Transverse colon (tissue), 4 donors: ENCODE measurements at regions not wholly inside any gene's neighbourhood (a gene's known extent, or its start where the extent isn't known, plus 50 kb on each side); places are given as distances from the start of the nearest gene placed in this dataset.

Source experiments
- DNase-seq: peaks from one replicate; pipeline ENCODE4 v3.0.0-alpha.2; 2019
- H3K27ac ChIP-seq, 4 donors: fragments of 200-600 bp; sonication (generic); 2 replicates each; pipeline ENCODE4 v1.5.1; 2016 to 2018; ENCODE audit warnings: inconsistent platforms in 4 of 4
- H3K27me3 ChIP-seq: fragments of 200-600 bp; sonication (generic); 2 replicates; pipeline ENCODE4 v1.5.1; 2017; ENCODE audit warnings: inconsistent platforms
- H3K36me3 ChIP-seq, 4 donors: fragments of 200-600 bp; sonication (generic); 2 replicates each; pipeline ENCODE4 v1.5.1; 2017 to 2019; ENCODE audit warnings: inconsistent platforms in 4 of 4
- H3K4me1 ChIP-seq, 4 donors: fragments of 200-600 bp; sonication (generic); 2 replicates each; pipeline ENCODE4 v1.5.1; 2017 to 2020; ENCODE audit warnings: inconsistent platforms in 4 of 4
- H3K4me3 ChIP-seq, 4 donors: fragments of 200-600 bp; sonication (generic); 1 replicate in 1 of 4; 2 replicates in 3 of 4; pipeline versions ENCODE4 v1.5.1 to v1.6.1; 2017 to 2019; ENCODE audit warnings: inconsistent platforms in 4 of 4
- H3K9me3 ChIP-seq, 2 donors: fragments of 200-600 bp; sonication (generic); 2 replicates each; pipeline ENCODE4 v1.5.1; 2017 to 2019; ENCODE audit warnings: inconsistent platforms in 2 of 2
- CTCF ChIP-seq, 5 experiments: fragments of 200-600 bp in 3 of 5; fragments of 450-650 bp in 2 of 5; sonication (generic) in 3 of 5; IDR thresholded peaks; 1 replicate in 2 of 5; 2 replicates in 3 of 5; pipeline ENCODE4 v1.5.1; 2016 to 2017; ENCODE audit warnings: antibody characterized with exemption in 5 of 5, inconsistent platforms in 3 of 5, mild to moderate bottlenecking in 2 of 5, moderate library complexity in 1 of 5
- EP300 ChIP-seq: sonication (generic); formaldehyde crosslinking; IDR thresholded peaks from one replicate; pipeline ENCODE4 v1.6.1; 2017; ENCODE audit warnings: antibody characterized with exemption, low read depth
- POLR2A ChIP-seq: fragments of 450-650 bp; IDR thresholded peaks from one replicate; pipeline ENCODE4 v1.6.1; 2016; ENCODE audit warnings: antibody characterized with exemption, mild to moderate bottlenecking, moderate library complexity
- POLR2AphosphoS5 ChIP-seq, 3 donors: sonication (generic); formaldehyde crosslinking; IDR thresholded peaks; one replicate each; pipeline ENCODE4 v1.6.1; 2016; ENCODE audit warnings: antibody characterized with exemption in 3 of 3
- WGBS, 2 donors: methylation state at CpG; one replicate each; pipeline ENCODE4 v1.1.5; 2018; ENCODE audit warnings: low coverage in 1 of 2; 5-methylcytosine and 5-hydroxymethylcytosine counted together
- in situ Hi-C, 4 donors: fragments of 200-750 bp; cut with MboI; loops; one replicate each; pipeline versions ENCODE4 v1.15.0 to v1.15.1; 2017; ENCODE audit warnings: low sequenced_read_pairs in 3 of 4, low pct_ligation_motif_present in 1 of 4, low pct_unique_long_range_greater_than_20kb in 1 of 4
- intact Hi-C: fragments of 100-400 bp; cut with DNase I; formaldehyde crosslinking; loops from one replicate; pipeline ENCODE4 v1.15.1; 2023; ENCODE audit warnings: low total_unique reads

DNA sequence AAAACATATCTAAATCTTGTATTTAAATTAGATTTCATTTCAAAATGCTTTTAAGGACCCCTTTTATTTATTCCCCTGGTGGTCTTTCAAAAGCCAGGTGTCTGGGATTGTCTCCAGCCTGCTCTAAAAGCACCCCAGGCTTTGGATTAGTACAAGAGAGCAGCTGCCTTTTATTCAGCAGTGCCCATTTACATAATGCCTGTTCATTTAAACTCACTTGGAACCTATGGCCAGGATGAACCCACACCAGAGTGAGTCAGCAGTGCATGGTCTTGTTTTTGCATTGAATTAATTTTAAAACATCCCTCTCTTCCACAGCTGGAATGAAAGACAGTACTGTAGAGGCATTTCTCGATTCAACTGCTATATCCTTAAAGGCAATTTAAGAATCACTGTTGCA is 64.1 kb upstream of the TENM3 start:
- Histone ChIP-seq H3K27me3 (no peaks in the 10 kb centered on the region), H3K4me1 (no peaks in the 10 kb centered on the region), H3K9me3 (no peaks in the 10 kb centered on the region), H3K27ac (no peak overlapping the region), H3K36me3 (no peaks in the 10 kb centered on the region), H3K4me3 (no peak overlapping the region)
- 64 to 67% methylated on average over 1 of the region's 1 CpG for WGBS, 2 donors
- in situ Hi-C loops = no loop called here
- intact Hi-C loops = no loop called here
- no peak for DNase-seq
- no peak for TF ChIP-seq POLR2AphosphoS5 (IDR thresholded peaks at IDR 0.05)

DNA sequence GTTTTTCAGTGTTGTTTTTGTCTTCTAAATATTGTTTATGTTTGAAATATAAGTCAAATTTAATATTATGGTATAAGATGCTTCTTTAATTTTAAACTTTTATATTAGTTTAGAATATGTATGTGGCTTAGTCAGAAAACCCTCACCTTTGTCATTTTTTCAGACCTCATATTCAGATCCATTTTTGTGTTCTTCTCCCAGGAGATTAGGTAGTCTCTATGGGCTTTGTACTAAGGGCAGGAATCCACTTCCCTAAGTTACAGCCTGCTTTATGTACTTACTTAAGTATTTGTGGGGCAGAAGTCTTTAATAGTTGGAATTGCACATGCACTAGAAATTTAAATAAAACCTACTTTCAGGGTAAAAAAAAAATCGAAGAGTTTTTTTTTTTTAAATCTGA is 63.5 kb upstream of the TENM3 start:
- H3K36me3 ChIP-seq = no peaks in the 10 kb centered on the region

DNA sequence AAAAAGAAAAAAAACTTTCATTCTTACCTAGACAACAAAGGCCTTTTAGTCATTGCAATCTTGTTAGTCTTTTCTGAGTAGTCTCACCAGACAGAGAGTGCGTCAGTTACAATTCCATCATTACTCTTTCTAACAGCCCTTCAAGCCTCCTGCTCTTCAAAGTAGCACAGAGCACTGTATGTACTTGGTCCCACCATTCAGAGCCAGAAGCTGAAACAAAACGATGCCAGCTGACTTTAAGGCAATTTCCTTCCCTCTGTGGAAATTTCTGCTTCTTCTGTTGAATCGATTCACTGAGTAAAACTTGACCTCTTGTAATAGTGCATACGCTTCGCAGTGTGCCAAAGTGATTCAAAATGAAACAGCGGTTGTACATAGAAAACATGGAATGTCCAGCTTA is 57.7 kb upstream of the TENM3 start:
- intact Hi-C loops = no loop called here
- Histone ChIP-seq H3K9me3 (no peaks in the 10 kb centered on the region), H3K36me3 (no peaks in the 10 kb centered on the region), H3K27ac (no peak overlapping the region), H3K27me3 (no peaks in the 10 kb centered on the region), H3K4me3 (no peak overlapping the region), H3K4me1 (no peaks in the 10 kb centered on the region)
- TF ChIP-seq CTCF (IDR thresholded peaks at IDR 0.05) = no peak
- TF ChIP-seq POLR2AphosphoS5 (IDR thresholded peaks at IDR 0.05) = no peak
- TF ChIP-seq POLR2A = no peak
- TF ChIP-seq EP300 = no peak
- DNase-seq = no peak
- in situ Hi-C loops = no loop called here
- WGBS, 2 donors = 74 to 82% methylated on average over 6 of the region's 6 CpGs

More for the DNA sequence above, 63.5 kb upstream of the TENM3 start:
- H3K9me3 ChIP-seq = no peaks in the 10 kb centered on the region
- TF ChIP-seq POLR2AphosphoS5 (IDR thresholded peaks at IDR 0.05) = no peak
- no peak for TF ChIP-seq CTCF (IDR thresholded peaks at IDR 0.05)
- no peak for TF ChIP-seq EP300
- no peak for TF ChIP-seq POLR2A
- DNase-seq = no peak
- in situ Hi-C loops = no loop called here
- no peak overlapping the region for H3K27ac ChIP-seq
- H3K27me3 ChIP-seq = no peaks in the 10 kb centered on the region
- WGBS, 2 donors = 63 to 79% methylated on average over 1 of the region's 1 CpG
- intact Hi-C loops = no loop called here
- H3K4me3 ChIP-seq = no peak overlapping the region
- H3K4me1 ChIP-seq = no peaks in the 10 kb centered on the region

DNA sequence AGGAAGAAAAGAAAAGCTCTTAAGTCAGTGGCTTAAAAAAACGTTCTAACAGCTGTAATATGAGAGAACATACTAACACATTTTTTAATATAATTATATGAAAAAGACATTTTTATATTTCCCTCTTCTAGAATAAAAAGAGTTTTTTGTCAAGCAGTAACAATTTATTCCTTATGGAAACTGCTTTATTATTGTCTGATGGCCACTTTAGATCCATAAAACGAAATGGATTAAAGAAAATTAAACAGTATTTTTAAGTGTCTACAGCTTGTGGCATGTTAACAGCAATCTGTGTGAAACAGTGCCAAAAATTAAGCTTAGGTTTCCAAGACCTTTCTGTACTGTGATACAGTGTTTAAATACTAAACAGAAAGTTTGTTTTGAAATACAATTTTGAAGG is 55.5 kb upstream of the TENM3 start:
- in situ Hi-C loops = no loop called here
- H3K27me3 ChIP-seq = no peaks in the 10 kb centered on the region
- H3K4me1 ChIP-seq = no peaks in the 10 kb centered on the region
- DNase-seq = no peak
- H3K27ac ChIP-seq = no peak overlapping the region
- H3K4me3 ChIP-seq = no peak overlapping the region
- intact Hi-C loops = no loop called here
- H3K36me3 ChIP-seq = no peaks in the 10 kb centered on the region
- WGBS, 2 donors = 14 to 17% methylated on average over 2 of the region's 2 CpGs
- no peak for TF ChIP-seq EP300
- TF ChIP-seq POLR2AphosphoS5 (IDR thresholded peaks at IDR 0.05) = no peak
- TF ChIP-seq CTCF (IDR thresholded peaks at IDR 0.05) = no peak
- TF ChIP-seq POLR2A = no peak
- no peaks in the 10 kb centered on the region for H3K9me3 ChIP-seq

DNA sequence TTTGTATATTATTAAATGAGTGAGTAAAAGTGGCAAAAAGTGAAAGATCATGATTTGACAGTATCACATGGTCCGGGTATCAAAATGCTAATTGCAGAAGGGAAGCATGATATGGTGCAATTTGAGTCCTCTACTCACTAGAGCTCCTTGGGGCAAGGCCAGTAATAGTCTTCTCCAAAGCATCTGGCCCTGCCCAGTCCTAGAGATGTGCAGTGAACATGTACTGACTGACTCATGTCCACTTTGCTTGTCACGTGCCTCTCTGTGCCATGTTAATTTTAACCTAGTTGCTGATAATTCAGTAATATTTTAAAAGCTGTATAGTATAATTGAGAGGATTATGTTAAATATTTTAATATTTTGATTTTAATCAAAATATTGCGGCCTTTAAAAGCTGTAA is 54.6 kb upstream of the TENM3 start:
- TF ChIP-seq EP300 (no peak), CTCF (IDR thresholded peaks at IDR 0.05) (no peak)
- WGBS, 2 donors = 84 to 90% methylated on average over 2 to 3 of the region's 3 CpGs
- no peak for DNase-seq
- Histone ChIP-seq H3K27ac (no peak overlapping the region), H3K9me3 (no peaks in the 10 kb centered on the region), H3K4me3 (no peak overlapping the region), H3K36me3 (no peaks in the 10 kb centered on the region), H3K4me1 (no peaks in the 10 kb centered on the region), H3K27me3 (no peaks in the 10 kb centered on the region)
- intact Hi-C loops (no loop called here), in situ Hi-C loops (no loop called here)
